Glutamatergic neuron (in vitro differentiated cells): ENCODE measurements at regions not wholly inside any gene's neighbourhood (a gene's known extent, or its start where the extent isn't known, plus 50 kb on each side); places are given as distances from the start of the nearest gene placed in this dataset.
"Not testable (repeated sequence)": the region's sequence is repeated elsewhere in the genome, so short reads cannot be mapped to it uniquely, and the experiment has no call there.

Experiments
- DNase-seq: peaks from one replicate; pipeline ENCODE4 v3.0.0; 2022
- H3K27ac Mint-ChIP-seq: one replicate; pipeline ENCODE4 v1.8.0; 2020; ENCODE audit warnings: mild to moderate bottlenecking, mixed read lengths, inconsistent platforms; ENCODE audit not compliant: unreplicated experiment
- H3K27me3 Mint-ChIP-seq: one replicate; pipeline ENCODE4 v1.8.0; 2020; ENCODE audit warnings: mild to moderate bottlenecking, moderate library complexity, mixed read lengths, inconsistent platforms; ENCODE audit not compliant: unreplicated experiment
- H3K36me3 Mint-ChIP-seq: one replicate; pipeline ENCODE4 v1.8.0; 2020; ENCODE audit warnings: mild to moderate bottlenecking, mixed read lengths, inconsistent platforms; ENCODE audit not compliant: unreplicated experiment
- H3K4me1 Mint-ChIP-seq: one replicate; pipeline ENCODE4 v1.8.0; 2020; ENCODE audit warnings: mild to moderate bottlenecking, low read depth, mixed read lengths, inconsistent platforms; ENCODE audit not compliant: unreplicated experiment
- H3K4me3 Mint-ChIP-seq: one replicate; pipeline ENCODE4 v1.8.0; 2020; ENCODE audit warnings: mild to moderate bottlenecking, mixed read lengths, inconsistent platforms; ENCODE audit not compliant: unreplicated experiment
- H3K9me3 Mint-ChIP-seq: one replicate; pipeline ENCODE4 v1.8.0; 2020; ENCODE audit warnings: mild to moderate bottlenecking, moderate library complexity, mixed read lengths, inconsistent platforms; ENCODE audit not compliant: unreplicated experiment
- TF ChIP-seq, protein P1 (sequence below): fragments of 200-600 bp; sonication (generic); IDR thresholded peaks from one replicate; pipeline ENCODE4 v1.5.0; 2021; ENCODE audit not compliant: partially characterized antibody, unreplicated experiment

DNA sequence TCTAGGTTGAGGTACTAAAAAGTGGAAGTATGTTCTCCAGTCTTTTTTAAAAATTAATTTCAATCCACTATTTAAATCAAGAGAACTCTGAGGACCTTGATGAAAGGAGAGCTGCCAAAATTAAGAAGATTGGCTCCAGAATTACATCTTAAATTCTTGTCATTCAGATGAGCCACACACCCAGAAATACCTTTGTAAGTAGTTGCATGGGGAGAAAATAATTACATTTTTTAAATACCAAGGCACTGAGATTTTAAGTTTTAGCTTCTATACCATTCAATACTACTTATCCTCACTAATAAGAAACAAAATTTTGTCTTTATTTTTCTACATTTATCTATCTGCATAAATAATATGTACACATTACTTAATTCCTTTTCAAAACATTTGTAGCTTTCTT is 1132.8 kb downstream of the OTOL1 start:
- H3K27ac Mint-ChIP-seq: no peak overlapping the region

GRCh38 chr3:162632672-162633071 is 1136.1 kb downstream of the OTOL1 start:
- H3K4me1 Mint-ChIP-seq: no peaks in the 10 kb centered on the region
- no peak overlapping the region for H3K4me3 Mint-ChIP-seq
- TF ChIP-seq, protein P1, sequence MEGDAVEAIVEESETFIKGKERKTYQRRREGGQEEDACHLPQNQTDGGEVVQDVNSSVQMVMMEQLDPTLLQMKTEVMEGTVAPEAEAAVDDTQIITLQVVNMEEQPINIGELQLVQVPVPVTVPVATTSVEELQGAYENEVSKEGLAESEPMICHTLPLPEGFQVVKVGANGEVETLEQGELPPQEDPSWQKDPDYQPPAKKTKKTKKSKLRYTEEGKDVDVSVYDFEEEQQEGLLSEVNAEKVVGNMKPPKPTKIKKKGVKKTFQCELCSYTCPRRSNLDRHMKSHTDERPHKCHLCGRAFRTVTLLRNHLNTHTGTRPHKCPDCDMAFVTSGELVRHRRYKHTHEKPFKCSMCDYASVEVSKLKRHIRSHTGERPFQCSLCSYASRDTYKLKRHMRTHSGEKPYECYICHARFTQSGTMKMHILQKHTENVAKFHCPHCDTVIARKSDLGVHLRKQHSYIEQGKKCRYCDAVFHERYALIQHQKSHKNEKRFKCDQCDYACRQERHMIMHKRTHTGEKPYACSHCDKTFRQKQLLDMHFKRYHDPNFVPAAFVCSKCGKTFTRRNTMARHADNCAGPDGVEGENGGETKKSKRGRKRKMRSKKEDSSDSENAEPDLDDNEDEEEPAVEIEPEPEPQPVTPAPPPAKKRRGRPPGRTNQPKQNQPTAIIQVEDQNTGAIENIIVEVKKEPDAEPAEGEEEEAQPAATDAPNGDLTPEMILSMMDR: no peak
- no peak for DNase-seq
- H3K36me3 Mint-ChIP-seq: no peaks in the 10 kb centered on the region
- H3K9me3 Mint-ChIP-seq: peaks cover 2% of the 10 kb centered on the region
- H3K27me3 Mint-ChIP-seq: no peaks in the 10 kb centered on the region
- no peak overlapping the region for H3K27ac Mint-ChIP-seq

More for the DNA sequence above, 1132.8 kb downstream of the OTOL1 start:
- no peak for DNase-seq
- H3K36me3 Mint-ChIP-seq: no peaks in the 10 kb centered on the region
- no peaks in the 10 kb centered on the region for H3K4me1 Mint-ChIP-seq
- TF ChIP-seq, protein P1: no peak
- peaks cover 1% of the 10 kb centered on the region for H3K9me3 Mint-ChIP-seq
- H3K27me3 Mint-ChIP-seq: no peaks in the 10 kb centered on the region
- H3K4me3 Mint-ChIP-seq: no peak overlapping the region

DNA sequence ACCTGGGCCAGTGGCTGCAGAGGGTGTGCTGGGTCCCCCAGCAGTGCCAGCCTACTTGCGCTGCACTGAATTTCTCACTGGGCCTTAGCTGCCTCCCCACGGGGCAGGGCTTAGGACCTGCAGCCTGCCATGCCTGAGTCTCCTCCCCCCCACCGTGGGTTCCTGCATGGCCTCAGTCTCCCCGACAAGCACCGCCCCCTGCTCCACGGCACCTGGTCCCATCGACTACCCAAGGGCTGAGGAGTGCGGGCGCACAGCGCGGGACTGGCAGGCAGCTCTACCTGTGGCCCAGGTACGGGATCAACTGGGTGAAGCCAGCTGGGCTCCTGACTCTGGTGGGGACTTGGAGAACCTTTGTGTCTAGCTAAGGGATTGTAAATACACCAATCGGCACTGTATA is 1143.6 kb downstream of the OTOL1 start:
- H3K27ac Mint-ChIP-seq, H3K4me3 Mint-ChIP-seq, DNase-seq, H3K4me1 Mint-ChIP-seq, H3K9me3 Mint-ChIP-seq, H3K27me3 Mint-ChIP-seq, H3K36me3 Mint-ChIP-seq: not testable (repeated sequence)

- no peaks in the 10 kb centered on the region for H3K36me3 Mint-ChIP-seq
- H3K27ac Mint-ChIP-seq: no peak overlapping the region
- no peak for DNase-seq
- H3K9me3 Mint-ChIP-seq: peaks cover 6% of the 10 kb centered on the region
- no peaks in the 10 kb centered on the region for H3K4me1 Mint-ChIP-seq
- H3K27me3 Mint-ChIP-seq: no peaks in the 10 kb centered on the region
- TF ChIP-seq, protein P1: no peak
- no peak overlapping the region for H3K4me3 Mint-ChIP-seq
These were observed 1144.7 kb downstream of the OTOL1 start for GRCh38 chr3:162641317-162641716.

GRCh38 chr3:162641907-162642306 is 1145.3 kb downstream of the OTOL1 start:
- H3K36me3 Mint-ChIP-seq: peaks cover 2% of the 10 kb centered on the region
- no peaks in the 10 kb centered on the region for H3K27me3 Mint-ChIP-seq
- H3K9me3 Mint-ChIP-seq: peaks cover 6% of the 10 kb centered on the region
- TF ChIP-seq, protein P1: no peak
- H3K27ac Mint-ChIP-seq: no peak overlapping the region
- DNase-seq: no peak
- H3K4me1 Mint-ChIP-seq: no peaks in the 10 kb centered on the region
- H3K4me3 Mint-ChIP-seq: no peak overlapping the region

GRCh38 chr3:162643245-162643644 is 1146.6 kb downstream of the OTOL1 start:
- no peaks in the 10 kb centered on the region for H3K9me3 Mint-ChIP-seq
- no peaks in the 10 kb centered on the region for H3K4me1 Mint-ChIP-seq
- no peak overlapping the region for H3K4me3 Mint-ChIP-seq
- peaks cover 9% of the 10 kb centered on the region for H3K36me3 Mint-ChIP-seq
- H3K27ac Mint-ChIP-seq: no peak overlapping the region
- TF ChIP-seq, protein P1: no peak
- no peak for DNase-seq
- H3K27me3 Mint-ChIP-seq: no peaks in the 10 kb centered on the region
